Superior temporal gyrus (tissue), 1 donor: ENCODE measurements at regions not wholly inside any gene's neighbourhood (a gene's known extent, or its start where the extent isn't known, plus 50 kb on each side); places are given as distances from the start of the nearest gene placed in this dataset.

Experiments used
- DNase-seq: peaks from one replicate; pipeline ENCODE4 v3.0.0-alpha.2; 2016; ENCODE audit errors: extremely low spot score

GRCh38 chr9:29796291-29796952 lies 2223.1 kb upstream of the C9orf72 start:
- no peak for DNase-seq

GRCh38 chr9:29798599-29798998 lies 2225.3 kb upstream of the C9orf72 start:
- no peak for DNase-seq

GRCh38 chr9:29799227-29799626 lies 2225.9 kb upstream of the C9orf72 start:
- no peak for DNase-seq

GRCh38 chr9:29800821-29801220 lies 2227.5 kb upstream of the C9orf72 start:
- peak; percentile 60 for DNase-seq

DNA sequence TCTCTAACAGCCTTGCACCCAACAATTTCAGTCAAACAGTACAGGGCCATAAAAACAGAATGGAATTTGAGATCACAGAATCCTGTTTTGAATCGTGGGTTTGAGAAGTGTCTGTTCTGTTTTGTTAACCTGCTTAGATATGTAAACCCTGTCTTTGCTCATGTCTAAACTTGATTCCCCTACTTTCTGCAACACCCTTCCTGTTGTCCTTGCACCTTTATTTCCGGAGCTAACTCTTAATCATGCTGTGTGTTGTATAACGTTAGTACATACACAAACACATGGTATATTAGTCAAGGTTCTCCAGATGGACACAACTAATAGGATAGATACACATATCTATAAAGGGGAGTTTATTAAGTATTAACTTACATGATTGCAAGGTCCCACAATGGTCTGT lies 2229.2 kb upstream of the C9orf72 start:
- DNase-seq, result no peak

- no peak for DNase-seq
These were observed 2233.8 kb upstream of the C9orf72 start for GRCh38 chr9:29806937-29807618.

GRCh38 chr9:29816954-29817703 lies 2243.8 kb upstream of the C9orf72 start:
- no peak for DNase-seq

DNA sequence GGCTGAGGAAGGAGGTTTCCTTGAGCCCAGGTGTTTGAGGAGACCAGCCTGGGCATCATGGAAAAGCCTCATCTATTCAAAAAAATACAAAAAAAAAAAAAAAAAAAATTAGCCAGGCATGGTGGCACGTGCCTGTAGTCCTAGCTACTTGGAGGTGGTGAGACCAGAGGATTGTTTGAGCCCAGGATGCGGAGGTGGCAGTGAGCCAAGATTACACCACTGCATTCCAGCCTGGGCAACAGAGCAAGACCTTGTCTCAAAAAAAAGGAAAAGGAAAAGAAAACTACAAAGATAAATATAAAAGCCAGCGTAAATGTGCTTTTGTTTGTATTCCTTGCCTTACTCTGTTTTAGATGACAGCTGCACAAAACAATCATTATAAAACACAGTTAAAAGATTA lies 2249.2 kb upstream of the C9orf72 start:
- DNase-seq, result no peak

- no peak for DNase-seq
These were observed 2253.1 kb upstream of the C9orf72 start for GRCh38 chr9:29826421-29826820.

DNA sequence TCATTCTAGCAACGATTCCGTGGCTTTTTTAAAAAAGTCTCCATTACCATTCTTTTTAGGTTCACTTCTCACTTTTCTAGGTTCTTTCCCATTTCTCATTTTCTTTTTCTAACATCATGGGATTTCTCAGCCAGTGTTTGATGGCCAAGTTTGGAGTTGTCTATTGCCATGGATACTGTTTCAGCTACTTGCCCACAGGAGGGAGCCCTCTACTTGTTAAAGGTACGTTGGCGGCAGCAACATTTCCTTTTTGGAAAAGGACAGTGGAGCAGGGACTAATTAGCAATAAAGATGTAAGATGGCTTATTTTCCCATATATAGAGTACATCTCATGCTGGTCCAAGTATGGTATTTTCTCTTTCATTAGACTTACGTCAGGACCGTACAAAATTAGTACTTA lies 2257.5 kb upstream of the C9orf72 start:
- DNase-seq, result peak; percentile 28

DNA sequence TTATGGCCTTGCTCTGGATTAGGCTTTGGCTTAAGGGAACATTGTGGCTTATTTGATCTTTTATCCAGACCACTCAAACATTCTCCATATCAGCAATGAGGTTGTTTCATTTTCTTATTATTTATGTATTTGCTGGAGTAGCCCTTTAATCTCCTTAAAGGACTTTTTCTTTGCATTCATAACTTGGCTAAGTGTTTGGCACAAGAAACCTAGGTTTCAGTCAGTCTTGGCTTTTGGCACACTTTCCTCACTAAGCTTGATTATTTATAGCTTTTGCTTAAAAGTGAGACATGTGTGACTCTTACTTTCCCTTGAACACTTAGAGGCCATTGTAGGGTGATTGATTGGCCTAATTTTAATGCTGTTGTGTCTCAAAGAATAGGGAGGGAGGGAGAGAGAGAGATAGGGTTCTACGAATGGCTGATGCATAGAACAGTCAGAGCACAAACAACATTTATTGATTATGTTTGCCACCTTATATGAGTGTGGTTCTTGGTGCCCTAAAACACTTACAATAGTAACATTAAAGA lies 2265.3 kb upstream of the C9orf72 start:
- no peak for DNase-seq

DNA sequence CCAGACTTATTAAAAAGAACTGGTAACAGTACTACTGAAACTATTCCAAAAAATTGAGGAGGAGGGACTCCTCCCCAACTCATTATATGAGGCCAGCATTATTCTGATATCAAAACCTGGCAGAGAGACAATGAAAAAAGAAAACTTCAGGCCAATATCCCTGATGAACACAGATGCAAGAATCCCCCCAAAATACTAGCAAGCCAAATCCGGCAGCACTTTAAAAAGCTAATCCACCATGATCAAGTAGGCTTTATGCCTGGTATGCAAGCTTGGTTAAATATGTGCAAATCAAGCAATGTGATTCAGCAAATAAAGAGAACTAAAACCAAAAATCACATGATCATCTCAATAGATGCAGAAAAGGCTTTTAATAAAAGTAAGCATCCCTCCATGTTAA lies 2271.0 kb upstream of the C9orf72 start:
- no peak for DNase-seq

DNA sequence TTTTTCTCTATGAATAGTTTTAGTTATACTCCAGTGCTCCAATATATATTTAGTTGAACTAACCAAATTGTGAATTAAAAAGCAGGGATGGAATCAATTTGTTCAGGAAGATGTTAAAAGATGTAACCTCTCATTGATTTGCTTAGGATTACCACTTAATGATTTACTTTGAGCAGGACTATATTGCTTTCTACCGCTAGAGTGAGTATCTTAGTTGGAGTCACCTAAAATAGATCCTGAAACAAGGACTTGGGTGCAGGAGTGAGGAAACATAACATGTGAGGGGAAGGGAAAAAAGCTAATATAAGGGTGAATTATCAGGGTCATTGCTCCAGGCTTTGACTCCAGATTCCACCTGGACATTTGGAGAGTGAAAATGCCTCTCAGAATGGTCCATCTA lies 2277.4 kb upstream of the C9orf72 start:
- no peak for DNase-seq

- DNase-seq, result no peak
These were observed 2288.5 kb upstream of the C9orf72 start for GRCh38 chr9:29861803-29862202.

DNA sequence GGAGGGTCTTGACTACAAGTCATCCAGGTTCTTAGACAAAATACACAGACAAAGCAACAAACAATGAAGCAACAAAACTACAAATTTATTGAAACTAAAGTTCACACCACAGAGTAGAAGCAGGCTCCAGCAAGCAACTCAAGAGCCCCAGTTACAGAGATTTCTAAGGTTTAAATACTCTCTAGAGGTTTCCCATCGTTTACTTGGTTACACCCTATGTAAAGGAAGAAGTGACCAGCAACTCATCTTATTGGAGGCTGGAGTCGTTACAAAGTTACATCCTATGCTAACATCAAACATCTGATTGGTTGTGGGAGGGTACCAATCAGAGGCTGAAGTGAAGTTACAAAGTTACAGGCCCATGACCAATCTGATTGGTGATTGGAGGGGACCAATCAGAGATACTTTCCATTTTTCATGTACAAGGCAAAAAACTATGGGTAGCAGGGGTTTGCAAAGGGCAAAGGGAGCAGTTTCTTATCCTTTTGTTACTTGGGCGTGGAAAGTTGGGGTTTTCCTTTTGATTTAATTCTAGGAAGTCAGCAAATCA lies 2292.6 kb upstream of the C9orf72 start:
- DNase-seq, result no peak

- no peak for DNase-seq
These were observed 2293.3 kb upstream of the C9orf72 start for GRCh38 chr9:29866556-29866955.

DNA sequence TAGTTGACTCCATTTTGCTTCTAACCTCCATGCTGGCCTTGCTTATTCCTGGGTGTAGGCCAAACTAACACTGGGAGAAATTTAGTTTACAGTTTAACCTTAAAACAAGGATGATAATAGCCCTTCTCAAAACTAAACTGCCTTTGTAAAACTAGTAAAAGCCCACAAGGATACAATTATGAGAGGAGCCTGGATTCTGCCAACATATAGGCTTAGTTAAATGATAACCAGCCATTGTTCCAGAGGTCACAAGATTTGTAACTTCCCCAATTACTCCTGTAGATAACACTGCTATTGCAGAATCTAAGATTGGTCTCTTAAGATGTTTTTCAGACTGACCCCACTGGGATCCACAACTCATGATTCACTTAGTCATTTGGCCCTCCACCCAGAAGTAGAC lies 2300.3 kb upstream of the C9orf72 start:
- DNase-seq, result no peak

DNA sequence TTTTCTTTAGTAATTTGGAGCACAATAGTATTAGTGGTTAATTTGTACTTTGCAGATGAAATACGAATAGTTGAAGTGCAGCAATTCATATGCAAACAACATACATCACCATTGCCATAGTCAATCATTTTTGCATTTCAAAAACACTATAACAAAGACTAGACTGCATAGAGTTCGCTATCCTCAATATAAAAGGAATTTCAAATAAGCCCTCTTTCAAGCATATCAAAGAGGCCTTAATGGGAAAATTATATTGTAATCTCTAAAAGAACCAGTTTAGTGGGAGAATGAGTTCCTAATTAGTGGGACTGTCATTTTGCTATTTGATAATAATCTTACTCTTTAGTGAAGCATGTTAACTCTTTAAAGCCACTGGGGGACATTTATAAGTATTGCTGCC lies 2302.3 kb upstream of the C9orf72 start:
- no peak for DNase-seq

- no peak for DNase-seq
These were observed 2309.5 kb upstream of the C9orf72 start for GRCh38 chr9:29882767-29883166.

- no peak for DNase-seq
These were observed 2332.8 kb upstream of the C9orf72 start for GRCh38 chr9:29906065-29906464.

GRCh38 chr9:29928072-29928471 lies 2354.8 kb upstream of the C9orf72 start:
- DNase-seq, result no peak

DNA sequence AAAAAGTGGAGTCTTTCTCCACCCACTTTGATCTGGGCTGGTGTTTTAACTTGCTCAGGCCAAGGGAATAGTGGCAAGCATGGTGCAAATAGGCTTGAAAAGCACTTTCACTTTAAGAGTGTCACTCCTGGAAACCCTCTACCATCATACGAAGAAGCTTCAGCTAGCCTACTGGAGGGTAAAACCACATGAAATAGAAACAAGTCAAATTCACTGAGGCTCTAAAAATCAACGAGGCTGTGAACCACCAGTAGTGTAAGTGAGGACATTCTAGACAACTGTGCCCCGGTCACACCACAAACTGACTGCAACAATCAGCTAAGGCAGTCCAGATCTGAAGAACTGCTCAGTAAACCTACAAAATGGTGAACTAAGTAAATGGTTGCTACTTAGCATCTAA lies 2366.3 kb upstream of the C9orf72 start:
- no peak for DNase-seq
